ENCODE measurements at regions not wholly inside any gene's neighbourhood (a gene's known extent, or its start where the extent isn't known, plus 50 kb on each side); places are given as distances from the start of the nearest gene placed in this dataset.

DNA sequence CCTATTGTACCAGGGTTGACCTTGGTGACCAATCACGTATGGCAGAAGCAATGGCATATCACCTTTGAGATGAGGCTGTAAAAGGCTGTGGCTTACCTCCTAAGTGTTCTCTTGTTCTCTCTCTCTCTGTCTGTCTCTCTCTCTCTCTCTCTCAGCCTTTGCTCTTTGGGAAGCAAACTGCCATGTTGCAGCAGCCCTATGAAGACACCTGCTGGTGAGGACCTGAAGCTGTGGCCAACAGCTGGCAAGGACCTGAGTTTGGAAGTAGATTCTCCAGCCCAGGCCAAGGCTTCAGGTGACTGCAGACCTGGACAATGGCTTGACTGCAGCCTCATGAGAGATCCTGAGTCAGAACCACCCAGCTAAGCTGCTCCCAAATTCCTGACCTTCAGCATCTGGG is 161.4 kb downstream of the GPAM start:
- Histone ChIP-seq H3K79me2 (replicated peaks; ENCODE audit: insufficient read depth) (no peaks in the 10 kb centered on the region), H2AFZ (no peak overlapping the region), H3F3A (replicated peaks; ENCODE audit: low read depth) (no peaks in the 10 kb centered on the region), H3K27me3 (ENCODE audit: insufficient read depth) (no peaks in the 10 kb centered on the region), H3K27ac (ENCODE audit: low read depth) (no peak overlapping the region), H3K9me2 (ENCODE audit: insufficient read depth) (0 out of 2 replicates have a peak, but pooled peaks cover 8% of the 10 kb centered on the region), H3K36me3 (ENCODE audit: insufficient read depth) (no peaks in the 10 kb centered on the region), H3K4me2 (no peak overlapping the region), H3K4me1 (ENCODE audit: insufficient read depth) (no peaks in the 10 kb centered on the region), H4K20me1 (replicated peaks; ENCODE audit: insufficient read depth) (no peaks in the 10 kb centered on the region), H3K4me3 (no peak overlapping the region)
- Mint-ChIP-seq H3K36me3 (ENCODE audit: low read depth) (no peaks in the 10 kb centered on the region), H3K27me3 (ENCODE audit: insufficient read depth, low read depth, poor library complexity) (no peaks in the 10 kb centered on the region), H3K4me3 (no peak overlapping the region), H3K9me3 (no peaks in the 10 kb centered on the region), H3K27ac (no peak overlapping the region), H3K4me1 (no peaks in the 10 kb centered on the region)
- DNase-seq (ENCODE audit: low spot score), result peak; percentile 5
- TF ChIP-seq, protein P1, sequence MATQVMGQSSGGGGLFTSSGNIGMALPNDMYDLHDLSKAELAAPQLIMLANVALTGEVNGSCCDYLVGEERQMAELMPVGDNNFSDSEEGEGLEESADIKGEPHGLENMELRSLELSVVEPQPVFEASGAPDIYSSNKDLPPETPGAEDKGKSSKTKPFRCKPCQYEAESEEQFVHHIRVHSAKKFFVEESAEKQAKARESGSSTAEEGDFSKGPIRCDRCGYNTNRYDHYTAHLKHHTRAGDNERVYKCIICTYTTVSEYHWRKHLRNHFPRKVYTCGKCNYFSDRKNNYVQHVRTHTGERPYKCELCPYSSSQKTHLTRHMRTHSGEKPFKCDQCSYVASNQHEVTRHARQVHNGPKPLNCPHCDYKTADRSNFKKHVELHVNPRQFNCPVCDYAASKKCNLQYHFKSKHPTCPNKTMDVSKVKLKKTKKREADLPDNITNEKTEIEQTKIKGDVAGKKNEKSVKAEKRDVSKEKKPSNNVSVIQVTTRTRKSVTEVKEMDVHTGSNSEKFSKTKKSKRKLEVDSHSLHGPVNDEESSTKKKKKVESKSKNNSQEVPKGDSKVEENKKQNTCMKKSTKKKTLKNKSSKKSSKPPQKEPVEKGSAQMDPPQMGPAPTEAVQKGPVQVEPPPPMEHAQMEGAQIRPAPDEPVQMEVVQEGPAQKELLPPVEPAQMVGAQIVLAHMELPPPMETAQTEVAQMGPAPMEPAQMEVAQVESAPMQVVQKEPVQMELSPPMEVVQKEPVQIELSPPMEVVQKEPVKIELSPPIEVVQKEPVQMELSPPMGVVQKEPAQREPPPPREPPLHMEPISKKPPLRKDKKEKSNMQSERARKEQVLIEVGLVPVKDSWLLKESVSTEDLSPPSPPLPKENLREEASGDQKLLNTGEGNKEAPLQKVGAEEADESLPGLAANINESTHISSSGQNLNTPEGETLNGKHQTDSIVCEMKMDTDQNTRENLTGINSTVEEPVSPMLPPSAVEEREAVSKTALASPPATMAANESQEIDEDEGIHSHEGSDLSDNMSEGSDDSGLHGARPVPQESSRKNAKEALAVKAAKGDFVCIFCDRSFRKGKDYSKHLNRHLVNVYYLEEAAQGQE (IDR thresholded peaks at IDR 0.05; ENCODE audit: unreplicated experiment), result no peak
- TF ChIP-seq, protein P2, sequence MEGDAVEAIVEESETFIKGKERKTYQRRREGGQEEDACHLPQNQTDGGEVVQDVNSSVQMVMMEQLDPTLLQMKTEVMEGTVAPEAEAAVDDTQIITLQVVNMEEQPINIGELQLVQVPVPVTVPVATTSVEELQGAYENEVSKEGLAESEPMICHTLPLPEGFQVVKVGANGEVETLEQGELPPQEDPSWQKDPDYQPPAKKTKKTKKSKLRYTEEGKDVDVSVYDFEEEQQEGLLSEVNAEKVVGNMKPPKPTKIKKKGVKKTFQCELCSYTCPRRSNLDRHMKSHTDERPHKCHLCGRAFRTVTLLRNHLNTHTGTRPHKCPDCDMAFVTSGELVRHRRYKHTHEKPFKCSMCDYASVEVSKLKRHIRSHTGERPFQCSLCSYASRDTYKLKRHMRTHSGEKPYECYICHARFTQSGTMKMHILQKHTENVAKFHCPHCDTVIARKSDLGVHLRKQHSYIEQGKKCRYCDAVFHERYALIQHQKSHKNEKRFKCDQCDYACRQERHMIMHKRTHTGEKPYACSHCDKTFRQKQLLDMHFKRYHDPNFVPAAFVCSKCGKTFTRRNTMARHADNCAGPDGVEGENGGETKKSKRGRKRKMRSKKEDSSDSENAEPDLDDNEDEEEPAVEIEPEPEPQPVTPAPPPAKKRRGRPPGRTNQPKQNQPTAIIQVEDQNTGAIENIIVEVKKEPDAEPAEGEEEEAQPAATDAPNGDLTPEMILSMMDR (conservative IDR thresholded peaks at IDR 0.05; ENCODE audit: low read depth in 2 of 2), result peak in 1 of 2 experiments; percentile 58; a peak in 3 of 4 replicates
- TF ChIP-seq STAT1 (IDR thresholded peaks at IDR 0.05; ENCODE audit: unreplicated experiment), result no peak
- no peak for TF ChIP-seq JUNB (IDR thresholded peaks at IDR 0.05; ENCODE audit: unreplicated experiment)
- no peak for TF ChIP-seq ZNF114 (CRISPR knock-in tag; IDR thresholded peaks at IDR 0.05)
- no peak for TF ChIP-seq NANOG (IDR thresholded peaks at IDR 0.05; ENCODE audit: borderline replicate concordance)
- no peak for ATAC-seq

DNA sequence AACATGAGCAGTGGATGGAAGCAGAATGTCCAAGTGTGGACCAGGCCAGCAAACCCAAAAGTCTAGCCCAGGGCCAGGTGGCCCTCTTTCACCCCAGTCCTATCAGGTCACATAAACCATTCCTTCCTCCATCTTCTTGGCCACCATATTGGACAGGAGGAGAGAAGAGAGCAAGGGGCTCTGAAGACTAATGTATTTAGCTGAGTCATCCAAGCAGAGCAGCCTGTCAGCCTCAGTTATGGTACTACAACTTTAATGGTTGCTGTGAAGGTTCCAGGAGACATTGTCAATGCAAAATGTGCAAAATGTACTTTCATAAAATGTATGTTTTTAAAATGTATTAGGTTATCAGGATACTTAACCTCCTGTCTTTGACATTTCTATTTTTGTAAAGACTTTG is 159.5 kb downstream of the GPAM start:
- no peak overlapping the region for H3K27ac Mint-ChIP-seq
- no peaks in the 10 kb centered on the region for H3K36me3 Mint-ChIP-seq (ENCODE audit: low read depth)
- no peak overlapping the region for H3K27ac ChIP-seq (ENCODE audit: low read depth)
- peaks cover 3% of the 10 kb centered on the region; the same call in 1 of the 3 replicates for H3K9me3 Mint-ChIP-seq
- no peak for TF ChIP-seq JUNB (IDR thresholded peaks at IDR 0.05; ENCODE audit: unreplicated experiment)
- DNase-seq (ENCODE audit: low spot score), result no peak
- ATAC-seq, result no peak
- no peaks in the 10 kb centered on the region for H3K4me1 ChIP-seq (ENCODE audit: insufficient read depth)
- no peaks in the 10 kb centered on the region for H3K79me2 ChIP-seq (replicated peaks; ENCODE audit: insufficient read depth)
- H2AFZ ChIP-seq, result no peak overlapping the region
- H3K4me2 ChIP-seq, result no peak overlapping the region
- H3K27me3 ChIP-seq (ENCODE audit: insufficient read depth), result no peaks in the 10 kb centered on the region
- H3K9me2 ChIP-seq (ENCODE audit: insufficient read depth), result peaks cover 8% of the 10 kb centered on the region; the same call in 1 of the 2 replicates
- no peaks in the 10 kb centered on the region for H3K36me3 ChIP-seq (ENCODE audit: insufficient read depth)
- no peaks in the 10 kb centered on the region for H3F3A ChIP-seq (replicated peaks; ENCODE audit: low read depth)
- H3K4me3 ChIP-seq, result no peak overlapping the region
- H4K20me1 ChIP-seq (replicated peaks; ENCODE audit: insufficient read depth), result no peaks in the 10 kb centered on the region
- no peaks in the 10 kb centered on the region for H3K27me3 Mint-ChIP-seq (ENCODE audit: insufficient read depth, low read depth, poor library complexity)
- no peak overlapping the region for H3K4me3 Mint-ChIP-seq
- no peaks in the 10 kb centered on the region for H3K4me1 Mint-ChIP-seq
